Activated CD4-positive, alpha-beta memory T cell treated with anti-CD3 and anti-CD28 coated beads, Interleukin-2, amount 10 ng/mL, durations not matched to agents 7 days and 5 days (primary cell): ENCODE measurements at regions not wholly inside any gene's neighbourhood (a gene's known extent, or its start where the extent isn't known, plus 50 kb on each side); places are given as distances from the start of the nearest gene placed in this dataset.
"Not testable (repeated sequence)": the region's sequence is repeated elsewhere in the genome, so short reads cannot be mapped to it uniquely, and the experiment has no call there.

Source experiments
- CTCF ChIA-PET: fragments of 350-600 bp; sonication (Branson Sonifier 250); formaldehyde crosslinking; loops from one replicate; lab custom pipeline; 2021; ENCODE audit warnings: antibody characterized with exemption, inconsistent platforms; lab: Charles Lee
- POLR2A ChIA-PET: fragments of 350-600 bp; sonication (Branson Sonifier 250); formaldehyde crosslinking; loops from one replicate; lab custom pipeline; 2021; ENCODE audit warnings: antibody characterized with exemption; lab: Charles Lee
- DNase-seq: peaks from one replicate; pipeline ENCODE4 v3.0.0-alpha.2; 2020
- H3K27ac Mint-ChIP-seq: one replicate; pipeline ENCODE4 v1.8.0; 2021; ENCODE audit warnings: mild to moderate bottlenecking, mixed read lengths
- H3K27me3 Mint-ChIP-seq: one replicate; pipeline ENCODE4 v1.8.0; 2021; ENCODE audit warnings: mixed read lengths
- H3K36me3 Mint-ChIP-seq: one replicate; pipeline ENCODE4 v1.8.0; 2021; ENCODE audit warnings: low read depth, mixed read lengths
- H3K4me1 Mint-ChIP-seq: one replicate; pipeline ENCODE4 v1.8.0; 2021; ENCODE audit warnings: mixed read lengths
- H3K4me3 Mint-ChIP-seq: one replicate; pipeline ENCODE4 v1.8.0; 2021; ENCODE audit warnings: mild to moderate bottlenecking, mixed read lengths
- H3K9me3 Mint-ChIP-seq: one replicate; pipeline ENCODE4 v1.8.0; 2021; ENCODE audit warnings: mixed read lengths

- H3K36me3 Mint-ChIP-seq, result no peaks in the 10 kb centered on the region
- no peak overlapping the region for H3K27ac Mint-ChIP-seq
- POLR2A ChIA-PET, result no interaction called here
- no peaks in the 10 kb centered on the region for H3K9me3 Mint-ChIP-seq
- no peaks in the 10 kb centered on the region for H3K4me1 Mint-ChIP-seq
- CTCF ChIA-PET, result interaction anchor here (0.6 kb wide), 1 partner anchor 1084 kb away, joined by 3 read pairs; no protein-coding TSS in a partner anchor
- no peak for DNase-seq
- H3K27me3 Mint-ChIP-seq, result peaks cover 34% of the 10 kb centered on the region
- H3K4me3 Mint-ChIP-seq, result no peak overlapping the region
Measured at GRCh38 chr3:124353691-124354090, 361.8 kb upstream of the ROPN1 start.

- Mint-ChIP-seq H3K27me3 (peaks cover 34% of the 10 kb centered on the region), H3K4me1 (no peaks in the 10 kb centered on the region), H3K4me3 (no peak overlapping the region), H3K9me3 (no peaks in the 10 kb centered on the region), H3K27ac (no peak overlapping the region), H3K36me3 (no peaks in the 10 kb centered on the region)
- POLR2A ChIA-PET, result no interaction called here
- no peak for DNase-seq
- CTCF ChIA-PET, result no interaction called here
Measured at GRCh38 chr3:124354150-124354549, 362.2 kb upstream of the ROPN1 start.

GRCh38 chr3:124358156-124358555 lies 366.2 kb upstream of the ROPN1 start:
- CTCF ChIA-PET, result no interaction called here
- Mint-ChIP-seq H3K27me3 (peaks cover 27% of the 10 kb centered on the region), H3K27ac (no peak overlapping the region), H3K9me3 (no peaks in the 10 kb centered on the region), H3K36me3 (no peaks in the 10 kb centered on the region), H3K4me1 (no peaks in the 10 kb centered on the region), H3K4me3 (no peak overlapping the region)
- no peak for DNase-seq
- POLR2A ChIA-PET, result no interaction called here

- H3K4me1 Mint-ChIP-seq, result no peaks in the 10 kb centered on the region
- H3K36me3 Mint-ChIP-seq, result no peaks in the 10 kb centered on the region
- H3K9me3 Mint-ChIP-seq, result no peaks in the 10 kb centered on the region
Measured at GRCh38 chr3:124360155-124360554, 368.2 kb upstream of the ROPN1 start.

GRCh38 chr3:124360563-124360962 lies 368.6 kb upstream of the ROPN1 start:
- Mint-ChIP-seq H3K27ac (no peak overlapping the region), H3K27me3 (peaks cover 12% of the 10 kb centered on the region), H3K4me1 (no peaks in the 10 kb centered on the region), H3K9me3 (no peaks in the 10 kb centered on the region), H3K4me3 (no peak overlapping the region), H3K36me3 (no peaks in the 10 kb centered on the region)
- CTCF ChIA-PET, result no interaction called here
- POLR2A ChIA-PET, result no interaction called here
- no peak for DNase-seq

More at GRCh38 chr3:124360155-124360554, 368.2 kb upstream of the ROPN1 start:
- POLR2A ChIA-PET, result no interaction called here
- CTCF ChIA-PET, result no interaction called here
- no peak overlapping the region for H3K27ac Mint-ChIP-seq
- peaks cover 12% of the 10 kb centered on the region for H3K27me3 Mint-ChIP-seq
- no peak overlapping the region for H3K4me3 Mint-ChIP-seq
- no peak for DNase-seq

- H3K27me3 Mint-ChIP-seq, result peaks cover 9% of the 10 kb centered on the region
- CTCF ChIA-PET, result no interaction called here
Measured at GRCh38 chr3:124361566-124361965, 368.7 kb upstream of the UMPS start.

GRCh38 chr3:124362455-124362854 lies 367.8 kb upstream of the UMPS start:
- no peaks in the 10 kb centered on the region for H3K36me3 Mint-ChIP-seq
- no peak for DNase-seq
- H3K27ac Mint-ChIP-seq, result no peak overlapping the region
- no peak overlapping the region for H3K4me3 Mint-ChIP-seq
- H3K9me3 Mint-ChIP-seq, result no peaks in the 10 kb centered on the region
- ChIA-PET POLR2A (no interaction called here), CTCF (no interaction called here)
- peaks cover 3% of the 10 kb centered on the region for H3K27me3 Mint-ChIP-seq
- H3K4me1 Mint-ChIP-seq, result no peaks in the 10 kb centered on the region

More at GRCh38 chr3:124361566-124361965, 368.7 kb upstream of the UMPS start:
- Mint-ChIP-seq H3K4me3 (no peak overlapping the region), H3K9me3 (no peaks in the 10 kb centered on the region), H3K4me1 (no peaks in the 10 kb centered on the region), H3K36me3 (no peaks in the 10 kb centered on the region), H3K27ac (no peak overlapping the region)
- DNase-seq, result no peak
- POLR2A ChIA-PET, result no interaction called here

- H3K4me3 Mint-ChIP-seq, result no peak overlapping the region
- POLR2A ChIA-PET, result no interaction called here
- no peaks in the 10 kb centered on the region for H3K36me3 Mint-ChIP-seq
- no peaks in the 10 kb centered on the region for H3K9me3 Mint-ChIP-seq
- H3K27me3 Mint-ChIP-seq, result peaks cover 3% of the 10 kb centered on the region
- CTCF ChIA-PET, result interaction anchor here (0.9 to 1.2 kb wide), 2 partner anchors 50 to 281 kb away, joined by 3 read pairs; no protein-coding TSS in a partner anchor
- no peak for DNase-seq
- no peaks in the 10 kb centered on the region for H3K4me1 Mint-ChIP-seq
- no peak overlapping the region for H3K27ac Mint-ChIP-seq
Measured at GRCh38 chr3:124363476-124363875, 366.8 kb upstream of the UMPS start.

GRCh38 chr3:124364317-124365020 lies 365.8 kb upstream of the UMPS start:
- Mint-ChIP-seq H3K4me3 (no peak overlapping the region), H3K27me3 (peaks cover 3% of the 10 kb centered on the region), H3K4me1 (no peaks in the 10 kb centered on the region), H3K36me3 (no peaks in the 10 kb centered on the region), H3K9me3 (no peaks in the 10 kb centered on the region), H3K27ac (no peak overlapping the region)
- CTCF ChIA-PET, result interaction anchor here (1.2 kb wide), 1 partner anchor 282 kb away, joined by 3 read pairs; no protein-coding TSS in a partner anchor
- POLR2A ChIA-PET, result no interaction called here
- DNase-seq, result no peak

GRCh38 chr3:124366655-124367054 lies 363.6 kb upstream of the UMPS start:
- H3K27ac Mint-ChIP-seq, H3K4me3 Mint-ChIP-seq, DNase-seq, H3K9me3 Mint-ChIP-seq, CTCF ChIA-PET, H3K36me3 Mint-ChIP-seq, POLR2A ChIA-PET, H3K4me1 Mint-ChIP-seq, H3K27me3 Mint-ChIP-seq: not testable (repeated sequence)

- H3K4me1 Mint-ChIP-seq, result no peaks in the 10 kb centered on the region
- H3K9me3 Mint-ChIP-seq, result no peaks in the 10 kb centered on the region
- H3K4me3 Mint-ChIP-seq, result no peak overlapping the region
- H3K27ac Mint-ChIP-seq, result no peak overlapping the region
- ChIA-PET CTCF (no interaction called here), POLR2A (no interaction called here)
- no peak for DNase-seq
- peaks cover 6% of the 10 kb centered on the region for H3K27me3 Mint-ChIP-seq
- H3K36me3 Mint-ChIP-seq, result no peaks in the 10 kb centered on the region
Measured at GRCh38 chr3:124372775-124373174, 357.5 kb upstream of the UMPS start.

- ChIA-PET CTCF (no interaction called here), POLR2A (no interaction called here)
- Mint-ChIP-seq H3K27me3 (peaks cover 8% of the 10 kb centered on the region), H3K27ac (no peak overlapping the region), H3K4me1 (no peaks in the 10 kb centered on the region), H3K36me3 (no peaks in the 10 kb centered on the region), H3K9me3 (no peaks in the 10 kb centered on the region), H3K4me3 (no peak overlapping the region)
- DNase-seq, result no peak
Measured at GRCh38 chr3:124373524-124373923, 356.7 kb upstream of the UMPS start.

- POLR2A ChIA-PET, result no interaction called here
- H3K4me3 Mint-ChIP-seq, result no peak overlapping the region
- CTCF ChIA-PET, result no interaction called here
- DNase-seq, result no peak
- H3K4me1 Mint-ChIP-seq, result no peaks in the 10 kb centered on the region
- no peaks in the 10 kb centered on the region for H3K36me3 Mint-ChIP-seq
- H3K27ac Mint-ChIP-seq, result no peak overlapping the region
- H3K27me3 Mint-ChIP-seq, result peaks cover 11% of the 10 kb centered on the region
- H3K9me3 Mint-ChIP-seq, result no peaks in the 10 kb centered on the region
Measured at GRCh38 chr3:124374583-124374982, 355.7 kb upstream of the UMPS start.
